Tibial artery (tissue), 4 donors: ENCODE measurements at regions not wholly inside any gene's neighbourhood (a gene's known extent, or its start where the extent isn't known, plus 50 kb on each side); places are given as distances from the start of the nearest gene placed in this dataset.

Source experiments
- DNase-seq, 2 donors: peaks; one replicate each; pipeline ENCODE4 v3.0.0-alpha.2; 2019
- H3K27ac ChIP-seq, 2 donors: fragments of 200-600 bp; sonication (generic) in 1 of 2; 1 replicate in 1 of 2; 2 replicates in 1 of 2; pipeline ENCODE4 v1.5.1; 2018 to 2019; ENCODE audit warnings: mild to moderate bottlenecking in 1 of 2
- H3K27me3 ChIP-seq, 2 donors: fragments of 200-600 bp; sonication (generic) in 1 of 2; one replicate each; pipeline versions ENCODE4 v1.5.1 to v1.6.0; 2016 to 2019
- H3K36me3 ChIP-seq, 3 donors: fragments of 200-600 bp; sonication (generic) in 2 of 3; one replicate each; pipeline ENCODE4 v1.5.1; 2016 to 2019; ENCODE audit warnings: mild to moderate bottlenecking in 2 of 3
- H3K4me1 ChIP-seq, 4 donors: fragments of 200-600 bp; sonication (generic) in 2 of 4; 1 replicate in 3 of 4; 2 replicates in 1 of 4; pipeline ENCODE4 v1.5.1; 2016 to 2019
- H3K4me3 ChIP-seq, 2 donors: fragments of 200-600 bp; sonication (generic) in 1 of 2; 1 replicate in 1 of 2; 2 replicates in 1 of 2; pipeline ENCODE4 v1.5.1; 2018 to 2019; ENCODE audit warnings: mild to moderate bottlenecking in 2 of 2
- H3K9me3 ChIP-seq, 3 donors: fragments of 200-600 bp; sonication (generic) in 1 of 3; one replicate each; pipeline ENCODE4 v1.5.1; 2016 to 2019
- CTCF ChIP-seq, 2 experiments: fragments of 200-600 bp in 1 of 2; fragments of 450-650 bp in 1 of 2; IDR thresholded peaks; one replicate each; pipeline ENCODE4 v1.5.1; 2017 to 2019; ENCODE audit warnings: antibody characterized with exemption in 2 of 2, mild to moderate bottlenecking in 1 of 2, moderate library complexity in 1 of 2
- intact Hi-C: fragments of 100-400 bp; cut with DNase I; formaldehyde crosslinking; loops from one replicate; pipeline ENCODE4 v1.15.0; 2023; ENCODE audit warnings: low total_unique reads

GRCh38 chr16:35200662-35201061 lies 1741.2 kb downstream of the TP53TG3F start:
- TF ChIP-seq CTCF (IDR thresholded peaks at IDR 0.05): no peak
- no peaks in the 10 kb centered on the region for H3K4me1 ChIP-seq
- no peak overlapping the region for H3K4me3 ChIP-seq
- DNase-seq: no peak
- H3K9me3 ChIP-seq: peaks cover 0 to 3% (median 0%) of the 10 kb centered on the region in 3 donors
- H3K27ac ChIP-seq: no peak overlapping the region
- H3K27me3 ChIP-seq: no peaks in the 10 kb centered on the region
- no peaks in the 10 kb centered on the region for H3K36me3 ChIP-seq
- intact Hi-C loops: no loop called here

DNA sequence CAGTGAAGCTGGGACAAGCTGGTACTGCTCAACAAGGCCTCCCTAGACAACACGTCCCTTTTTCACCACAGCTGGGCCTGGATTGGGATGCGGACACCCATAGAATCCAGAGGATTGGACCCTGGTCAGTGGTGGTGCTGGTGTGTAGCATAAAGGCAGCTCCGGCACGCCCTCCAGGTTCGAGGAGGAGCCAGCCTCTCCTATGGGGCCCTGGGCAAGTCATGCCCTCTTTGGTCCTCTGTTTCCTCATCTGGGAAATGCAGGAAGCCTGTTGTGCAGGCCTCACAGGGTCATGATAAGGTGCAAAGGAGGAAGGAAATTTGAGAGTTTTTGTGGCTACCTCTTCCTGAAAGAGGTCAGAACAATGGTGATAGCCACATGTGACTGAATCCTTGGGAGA lies 1741.7 kb downstream of the TP53TG3F start:
- no peak for DNase-seq
- no peak for TF ChIP-seq CTCF (IDR thresholded peaks at IDR 0.05)
- intact Hi-C loops: no loop called here
- no peaks in the 10 kb centered on the region for H3K9me3 ChIP-seq
- no peaks in the 10 kb centered on the region for H3K27me3 ChIP-seq
- H3K36me3 ChIP-seq: no peaks in the 10 kb centered on the region
- H3K27ac ChIP-seq: no peak overlapping the region
- H3K4me1 ChIP-seq: no peaks in the 10 kb centered on the region
- no peak overlapping the region for H3K4me3 ChIP-seq

DNA sequence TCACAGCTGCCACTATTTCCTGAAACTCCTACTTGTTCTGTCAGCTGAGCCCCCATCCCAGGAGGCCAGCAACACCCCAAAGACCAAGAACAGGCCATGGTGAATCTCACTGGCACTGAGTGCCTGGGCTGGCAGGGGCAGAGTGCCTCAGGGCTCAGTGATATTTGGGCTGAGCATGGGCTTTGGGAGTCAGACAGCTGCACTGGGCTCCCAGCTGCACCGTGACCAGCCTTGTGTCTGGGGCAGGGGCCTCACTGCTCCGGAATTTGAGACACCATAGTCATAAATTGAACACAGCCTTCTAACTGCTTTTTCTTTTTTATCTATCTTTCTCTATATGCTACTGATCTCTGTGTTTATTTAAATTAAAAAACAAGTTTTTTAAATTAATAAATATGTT lies 1744.2 kb downstream of the TP53TG3F start:
- TF ChIP-seq CTCF (IDR thresholded peaks at IDR 0.05): no peak
- intact Hi-C loops: no loop called here
- H3K27me3 ChIP-seq: no peaks in the 10 kb centered on the region
- no peaks in the 10 kb centered on the region for H3K36me3 ChIP-seq
- no peak overlapping the region for H3K27ac ChIP-seq
- H3K4me3 ChIP-seq: no peak overlapping the region
- H3K4me1 ChIP-seq: no peaks in the 10 kb centered on the region
- DNase-seq: no peak
- no peaks in the 10 kb centered on the region for H3K9me3 ChIP-seq

- Histone ChIP-seq H3K4me3 (no peak overlapping the region), H3K36me3 (no peaks in the 10 kb centered on the region), H3K27ac (no peak overlapping the region), H3K27me3 (no peaks in the 10 kb centered on the region), H3K4me1 (no peaks in the 10 kb centered on the region), H3K9me3 (no peaks in the 10 kb centered on the region)
- intact Hi-C loops: no loop called here
- no peak for DNase-seq
- TF ChIP-seq CTCF (IDR thresholded peaks at IDR 0.05): no peak
Measured at GRCh38 chr16:35207059-35207999, 1747.9 kb downstream of the TP53TG3F start.

DNA sequence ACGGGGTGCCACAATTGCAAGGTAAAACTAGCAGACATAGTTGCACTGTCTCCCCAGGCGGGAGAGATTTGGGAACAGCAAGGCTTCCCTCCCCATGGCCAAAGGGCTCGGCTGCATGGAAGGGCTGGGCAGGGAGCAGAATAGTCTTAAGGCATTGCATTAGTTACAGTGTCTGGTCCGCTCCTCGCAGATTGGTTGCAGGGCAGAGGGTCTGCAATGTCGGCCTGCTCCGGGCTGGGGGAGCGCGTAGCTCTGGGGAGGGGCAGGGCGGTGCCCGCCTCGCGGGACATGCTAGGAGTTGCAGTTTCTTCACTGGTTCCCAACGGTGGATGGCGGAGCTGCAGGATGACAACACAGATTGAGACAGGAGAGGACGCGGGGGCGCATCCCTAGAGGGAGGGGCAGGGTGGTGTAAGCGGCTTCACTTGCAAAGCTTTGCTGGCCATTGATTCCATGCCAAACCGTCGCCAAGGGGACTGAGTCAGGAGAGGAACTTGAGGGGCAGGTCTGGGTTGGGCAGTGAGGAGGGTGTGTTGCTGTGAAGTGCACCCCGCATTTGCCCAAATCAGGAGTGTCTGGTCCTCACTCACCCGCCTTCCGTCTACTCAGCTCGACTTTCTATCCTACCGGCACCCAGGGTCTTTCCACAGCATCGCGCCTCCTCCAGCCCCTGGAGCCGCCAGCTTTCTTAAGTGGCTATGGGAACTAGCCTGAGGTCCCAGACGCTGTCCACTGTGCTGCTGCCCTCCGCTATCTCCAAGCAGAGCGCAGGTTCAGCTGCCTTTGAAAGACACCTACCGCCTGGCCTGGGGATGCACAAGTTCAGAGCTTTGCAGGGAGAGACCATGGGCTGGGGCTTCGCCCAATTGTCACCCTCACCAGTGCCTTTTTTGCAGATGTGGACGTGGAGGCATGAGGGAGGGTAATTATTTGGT lies 1748.9 kb downstream of the TP53TG3F start:
- no peak for TF ChIP-seq CTCF (IDR thresholded peaks at IDR 0.05)

More for the DNA sequence above, 1748.9 kb downstream of the TP53TG3F start:
- Histone ChIP-seq H3K36me3 (no peaks in the 10 kb centered on the region), H3K27ac (no peak overlapping the region), H3K4me3 (no peak overlapping the region), H3K27me3 (no peaks in the 10 kb centered on the region), H3K4me1 (no peaks in the 10 kb centered on the region), H3K9me3 (no peaks in the 10 kb centered on the region)
- intact Hi-C loops: no loop called here
- DNase-seq: no peak
